Smooth muscle cell (in vitro differentiated cells): ENCODE measurements at regions not wholly inside any gene's neighbourhood (a gene's known extent, or its start where the extent isn't known, plus 50 kb on each side); places are given as distances from the start of the nearest gene placed in this dataset.

Experiments
- DNase-seq: peaks from one replicate; lab custom pipeline; 2025; ENCODE audit not compliant: unreplicated experiment; lab: John Stamatoyannopoulos, UW
- H2AFZ ChIP-seq: fragments of 200-600 bp; sonication (generic); 2 replicates; pipeline ENCODE4 v1.6.0; 2016; ENCODE audit warnings: antibody characterized with exemption, low read depth, mild to moderate bottlenecking
- H3F3A ChIP-seq: fragments of 200-600 bp; sonication (generic); 2 replicates; pipeline ENCODE4 v1.6.0; 2017; ENCODE audit warnings: antibody characterized with exemption, low read depth
- H3K27ac ChIP-seq: fragments of 200-600 bp; sonication (generic); 2 replicates; pipeline ENCODE4 v1.5.1; 2016; ENCODE audit warnings: low read depth, mild to moderate bottlenecking
- H3K27me3 ChIP-seq: fragments of 200-600 bp; sonication (generic); 2 replicates; pipeline ENCODE4 v1.6.1; 2016; ENCODE audit warnings: low read depth, mild to moderate bottlenecking
- H3K36me3 ChIP-seq: fragments of 200-600 bp; sonication (generic); 2 replicates; pipeline ENCODE4 v1.5.1; 2016; ENCODE audit warnings: low read depth
- H3K4me1 ChIP-seq: fragments of 200-600 bp; sonication (generic); 2 replicates; pipeline ENCODE4 v1.5.1; 2016; ENCODE audit warnings: low read depth
- H3K4me2 ChIP-seq: fragments of 200-600 bp; sonication (generic); 2 replicates; pipeline ENCODE4 v1.6.0; 2016; ENCODE audit warnings: mild to moderate bottlenecking
- H3K4me3 ChIP-seq: fragments of 200-600 bp; sonication (generic); 2 replicates; pipeline ENCODE4 v1.5.1; 2016; ENCODE audit warnings: mild to moderate bottlenecking
- H3K79me2 ChIP-seq: fragments of 200-600 bp; sonication (generic); 2 replicates; pipeline ENCODE4 v1.6.0; 2016; ENCODE audit warnings: low read depth, mild to moderate bottlenecking
- H3K9ac ChIP-seq: fragments of 200-600 bp; sonication (generic); 2 replicates; pipeline ENCODE4 v1.6.0; 2016; ENCODE audit warnings: low read depth
- H3K9me3 ChIP-seq: fragments of 200-600 bp; sonication (generic); replicated peaks from 2 replicates; pipeline ENCODE4 v1.5.1; 2016; ENCODE audit warnings: low read depth
- H4K20me1 ChIP-seq: fragments of 200-600 bp; sonication (generic); 2 replicates; pipeline ENCODE4 v1.6.0; 2016; ENCODE audit warnings: low read depth
- CTCF ChIP-seq: fragments of 200-600 bp; sonication (generic); IDR thresholded peaks from 2 replicates; pipeline ENCODE4 v1.5.1; 2017; ENCODE audit warnings: borderline replicate concordance, mild to moderate bottlenecking, antibody characterized with exemption; ENCODE audit not compliant: insufficient read depth, poor library complexity, severe bottlenecking
- WGBS: methylation state at CpG from one replicate; pipeline ENCODE4 v1.1.7; 2016; ENCODE audit warnings: low lambda C conversion rate; 5-methylcytosine and 5-hydroxymethylcytosine counted together

DNA sequence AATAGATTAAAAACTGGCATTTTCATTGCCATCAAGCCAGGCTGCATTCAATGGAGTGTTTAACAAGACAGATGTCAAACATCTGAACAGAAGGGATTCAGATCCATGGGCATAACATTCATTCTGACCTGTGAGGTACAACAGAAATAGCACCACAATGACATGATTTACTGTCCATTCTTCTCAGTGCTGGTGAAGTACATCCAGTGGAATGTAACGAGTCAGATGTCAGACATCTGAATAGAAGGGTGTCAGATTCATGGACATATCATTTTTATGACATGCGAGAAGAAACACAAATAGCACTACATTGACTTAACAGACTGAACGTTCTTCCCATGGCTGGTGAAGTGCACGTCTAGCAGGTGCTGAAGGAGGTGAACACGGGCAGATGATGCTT, 186.4 kb downstream of the PPP4R3C start:
- Histone ChIP-seq H4K20me1 (no peaks in the 10 kb centered on the region), H3K4me2 (no peak overlapping the region), H2AFZ (no peak overlapping the region), H3K4me1 (no peaks in the 10 kb centered on the region), H3K27me3 (no peaks in the 10 kb centered on the region), H3K36me3 (no peaks in the 10 kb centered on the region), H3K79me2 (no peaks in the 10 kb centered on the region), H3K9me3 (no peaks in the 10 kb centered on the region), H3F3A (no peaks in the 10 kb centered on the region), H3K9ac (no peak overlapping the region), H3K27ac (no peak overlapping the region), H3K4me3 (no peak overlapping the region)
- no peak for DNase-seq
- TF ChIP-seq CTCF, result no peak
- WGBS, result 63% methylated on average over 5 of the region's 5 CpGs

DNA sequence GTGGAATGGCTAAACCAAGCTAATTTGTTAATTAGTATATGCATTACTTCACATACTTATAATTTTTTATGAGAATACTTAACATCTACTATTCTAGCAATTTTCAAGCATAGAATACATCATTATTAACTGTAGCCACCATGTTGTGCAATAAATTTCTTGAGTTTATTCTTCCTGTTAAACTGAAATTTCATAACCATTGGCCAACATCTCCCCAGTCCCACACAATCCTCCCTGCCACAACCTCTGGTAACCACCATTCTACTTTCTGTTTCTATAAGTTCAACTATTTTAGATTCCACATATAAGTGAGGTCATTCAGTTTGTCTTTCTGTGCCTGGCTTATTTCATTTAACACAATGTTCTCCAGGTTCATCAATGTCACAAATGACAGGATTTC, 208.5 kb downstream of the PPP4R3C start:
- Histone ChIP-seq H3K4me1 (no peaks in the 10 kb centered on the region), H3K9me3 (no peaks in the 10 kb centered on the region), H3K9ac (no peak overlapping the region), H3K27ac (no peak overlapping the region), H3K79me2 (no peaks in the 10 kb centered on the region), H3K4me2 (no peak overlapping the region), H2AFZ (no peak overlapping the region), H4K20me1 (no peaks in the 10 kb centered on the region), H3K36me3 (no peaks in the 10 kb centered on the region), H3K4me3 (no peak overlapping the region), H3K27me3 (no peaks in the 10 kb centered on the region), H3F3A (no peaks in the 10 kb centered on the region)
- no peak for TF ChIP-seq CTCF
- DNase-seq, result no peak

GRCh38 chrX:27251369-27251768, 211.8 kb downstream of the PPP4R3C start:
- 57% methylated on average over 3 of the region's 3 CpGs for WGBS
- H3K36me3 ChIP-seq, result no peaks in the 10 kb centered on the region

More at GRCh38 chrX:27251369-27251768, 211.8 kb downstream of the PPP4R3C start:
- Histone ChIP-seq H3K79me2 (no peaks in the 10 kb centered on the region), H3K9ac (no peak overlapping the region), H3F3A (no peaks in the 10 kb centered on the region), H4K20me1 (no peaks in the 10 kb centered on the region), H3K4me1 (no peaks in the 10 kb centered on the region), H2AFZ (no peak overlapping the region), H3K4me2 (no peak overlapping the region), H3K27me3 (no peaks in the 10 kb centered on the region), H3K27ac (no peak overlapping the region), H3K4me3 (no peak overlapping the region), H3K9me3 (no peaks in the 10 kb centered on the region)
- TF ChIP-seq CTCF, result no peak
- no peak for DNase-seq
